NOMO-1 treated with dmso at 0.1 percent for 144 hours (cell line): ENCODE measurements at regions not wholly inside any gene's neighbourhood (a gene's known extent, or its start where the extent isn't known, plus 50 kb on each side); places are given as distances from the start of the nearest gene placed in this dataset.
"Not testable (repeated sequence)": the region's sequence is repeated elsewhere in the genome, so short reads cannot be mapped to it uniquely, and the experiment has no call there.

Source experiments
- DNase-seq: peaks from one replicate; lab custom pipeline; 2025; ENCODE audit not compliant: unreplicated experiment; lab: John Stamatoyannopoulos, UW

DNA sequence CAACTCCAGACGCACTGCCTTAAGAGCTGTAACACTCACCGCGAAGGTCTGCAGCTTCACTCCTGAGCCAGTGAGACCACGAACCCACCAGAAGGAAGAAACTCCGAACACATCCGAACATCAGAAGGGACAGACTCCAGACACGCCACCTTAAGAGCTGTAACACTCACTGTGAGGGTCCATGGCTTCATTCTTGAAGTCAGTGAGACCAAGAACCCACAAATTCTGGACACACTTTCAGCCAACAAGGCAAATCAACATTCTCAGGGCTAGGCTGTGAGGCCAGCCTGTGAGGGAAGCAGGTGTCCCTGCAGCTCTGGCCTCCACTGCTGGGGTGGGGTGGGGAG lies 275.3 kb downstream of the ADGRD1 start:
- DNase-seq: not testable (repeated sequence)

DNA sequence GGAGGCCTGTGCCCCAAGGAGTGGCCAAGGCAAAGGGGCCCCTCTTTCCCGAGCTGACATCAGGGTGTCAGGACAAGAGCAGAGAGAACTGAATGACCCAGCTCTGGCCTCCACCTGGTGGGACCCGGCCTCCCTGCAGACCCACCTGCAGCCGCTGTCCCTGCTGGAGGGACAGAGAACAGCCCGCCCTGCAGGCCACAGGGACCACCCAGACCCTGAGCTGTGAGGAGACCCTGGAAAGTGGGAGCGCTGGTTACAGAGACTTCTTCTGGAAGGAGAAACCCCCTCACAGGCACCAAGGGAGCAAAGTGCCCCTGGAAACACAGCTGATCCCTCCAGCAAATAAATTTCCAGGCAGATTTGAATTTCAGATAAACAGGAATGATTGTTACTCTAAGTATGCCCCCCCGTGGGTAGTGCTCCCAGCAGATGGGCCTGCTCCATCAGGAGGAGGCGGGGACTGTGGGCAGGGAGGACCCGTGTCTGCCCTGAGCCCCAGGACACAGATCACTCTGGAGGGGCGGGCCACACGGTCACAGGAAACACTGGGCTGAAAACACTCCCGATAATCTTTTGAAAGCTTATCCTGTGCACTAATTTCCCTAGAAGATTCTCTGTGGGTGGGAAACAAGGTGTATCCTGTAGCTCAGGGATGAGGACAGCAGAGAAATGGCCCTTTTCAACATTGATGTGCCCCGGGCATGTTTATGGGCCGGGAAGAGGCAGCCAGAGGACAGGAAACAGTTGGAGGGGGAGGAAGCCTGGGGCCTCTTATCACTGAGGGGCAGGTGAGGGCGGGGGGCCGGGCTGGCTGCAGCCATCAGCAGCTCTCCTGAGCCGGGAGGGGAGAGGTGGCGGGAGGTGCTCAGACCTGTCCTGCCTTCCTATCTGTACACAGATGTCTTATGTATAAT lies 276.0 kb downstream of the ADGRD1 start:
- DNase-seq: no peak

DNA sequence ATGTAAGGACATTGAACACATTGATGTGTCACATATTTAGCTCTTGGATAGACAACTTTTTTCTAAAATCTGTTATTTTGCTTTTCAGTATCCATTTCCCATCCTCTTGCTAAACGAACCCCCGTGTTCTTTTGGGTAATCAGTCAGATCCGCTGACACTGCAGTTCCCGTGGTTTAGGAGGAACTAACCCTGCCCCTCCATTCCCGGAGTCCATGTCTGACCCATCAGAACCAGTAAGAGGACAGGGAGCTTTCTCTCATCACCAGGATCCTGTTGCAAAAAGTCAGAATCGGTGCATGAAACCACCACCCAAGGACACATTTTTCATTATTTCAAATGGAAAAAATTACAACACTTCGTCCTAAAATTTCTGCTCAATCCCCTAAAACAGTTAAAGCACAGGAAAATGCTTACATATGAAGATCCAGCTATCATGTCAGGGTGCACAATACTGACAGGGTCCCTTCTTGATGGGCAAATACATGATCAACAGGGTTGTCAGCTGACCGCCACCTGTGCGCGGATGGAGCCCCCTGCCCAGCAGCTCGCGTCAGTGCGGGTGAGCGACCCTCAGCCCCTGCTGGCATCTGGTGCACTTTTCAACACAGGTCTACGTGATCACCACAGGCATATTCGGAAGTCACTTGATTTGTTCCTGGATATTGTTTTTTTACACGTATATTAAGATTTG lies 276.8 kb downstream of the ADGRD1 start:
- DNase-seq: no peak

DNA sequence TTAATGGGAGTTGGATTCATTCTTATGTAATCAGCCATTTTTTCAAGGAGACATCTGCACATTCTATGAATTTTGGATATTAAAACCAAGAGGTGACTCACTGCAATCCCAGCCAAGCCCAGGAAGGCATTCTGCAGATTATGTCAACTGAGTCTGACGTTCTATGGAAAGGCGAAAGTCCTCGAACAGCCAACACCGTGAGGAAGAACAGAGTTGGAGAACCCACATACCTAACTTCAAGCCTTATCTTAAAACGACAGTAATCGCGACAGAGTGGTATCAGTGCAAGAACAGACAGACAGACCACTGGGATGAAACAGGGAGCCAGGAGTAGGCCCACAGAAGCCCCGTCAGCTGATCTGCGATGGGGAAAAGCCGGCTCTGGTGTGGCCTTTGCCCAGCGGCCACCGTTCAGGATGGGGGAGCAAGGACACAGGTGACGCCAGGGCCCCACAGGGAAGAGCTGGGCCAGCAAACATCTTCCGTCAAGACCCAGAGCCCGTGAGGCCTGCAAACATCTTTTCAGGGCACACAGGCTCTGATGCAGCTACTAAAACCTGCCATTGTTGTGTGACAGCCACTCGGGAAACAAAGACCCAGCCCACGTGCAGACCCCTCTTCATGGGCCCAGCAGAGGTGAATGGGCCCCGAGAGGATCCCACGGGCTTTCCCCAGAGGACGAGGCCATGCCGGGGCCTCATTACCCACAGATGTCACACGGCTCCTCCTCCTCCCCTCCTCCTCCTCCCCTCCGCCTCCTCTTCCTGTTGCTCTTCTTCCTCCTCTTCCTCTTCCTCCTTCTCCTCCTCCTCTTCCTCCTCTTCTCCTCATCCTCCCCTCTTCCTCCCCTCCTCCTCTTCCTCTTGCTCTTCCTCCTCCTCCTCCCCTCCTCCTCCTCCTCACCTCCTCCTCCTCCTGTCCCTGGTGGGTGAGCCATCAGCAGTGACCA lies 277.6 kb downstream of the ADGRD1 start:
- no peak for DNase-seq

DNA sequence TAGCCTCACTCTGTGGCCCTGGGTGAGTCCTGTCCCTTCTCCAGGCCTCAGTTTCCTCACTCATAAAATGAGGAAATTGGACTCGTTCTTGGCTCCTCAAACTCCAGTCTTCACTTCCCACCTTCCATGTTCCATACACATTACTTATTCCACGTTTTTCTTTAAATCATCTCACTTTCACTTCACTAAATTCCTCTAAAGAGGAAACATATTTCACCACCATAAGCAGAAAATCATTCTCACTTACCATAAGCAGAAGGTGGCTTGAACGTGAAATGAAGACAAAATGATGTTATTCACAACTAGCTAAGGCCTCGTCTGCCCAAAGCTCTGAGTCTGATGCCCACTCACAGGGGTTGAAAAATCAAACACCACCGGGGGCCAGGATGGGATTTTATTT lies 278.3 kb downstream of the ADGRD1 start:
- no peak for DNase-seq

DNA sequence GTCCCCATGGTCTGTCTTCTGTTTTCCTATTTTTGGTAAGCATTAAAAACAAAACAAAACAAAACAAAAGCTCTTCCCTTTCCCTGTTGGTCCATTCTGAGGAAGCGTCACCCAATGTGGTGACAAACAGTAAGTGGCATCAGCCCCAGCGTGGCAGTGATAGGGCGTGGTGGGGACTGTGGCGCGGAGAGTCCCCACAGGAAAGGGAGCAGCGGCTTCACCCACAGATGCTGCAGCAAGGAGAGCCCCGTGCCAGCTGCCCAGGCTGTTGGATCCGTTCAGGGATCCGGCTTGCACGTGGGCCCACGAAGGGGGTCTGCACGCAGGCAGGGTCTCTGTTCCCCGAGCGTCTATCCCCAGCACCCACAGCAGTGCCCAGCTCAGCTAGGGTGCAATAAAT lies 279.2 kb downstream of the ADGRD1 start:
- DNase-seq: not testable (repeated sequence)

DNA sequence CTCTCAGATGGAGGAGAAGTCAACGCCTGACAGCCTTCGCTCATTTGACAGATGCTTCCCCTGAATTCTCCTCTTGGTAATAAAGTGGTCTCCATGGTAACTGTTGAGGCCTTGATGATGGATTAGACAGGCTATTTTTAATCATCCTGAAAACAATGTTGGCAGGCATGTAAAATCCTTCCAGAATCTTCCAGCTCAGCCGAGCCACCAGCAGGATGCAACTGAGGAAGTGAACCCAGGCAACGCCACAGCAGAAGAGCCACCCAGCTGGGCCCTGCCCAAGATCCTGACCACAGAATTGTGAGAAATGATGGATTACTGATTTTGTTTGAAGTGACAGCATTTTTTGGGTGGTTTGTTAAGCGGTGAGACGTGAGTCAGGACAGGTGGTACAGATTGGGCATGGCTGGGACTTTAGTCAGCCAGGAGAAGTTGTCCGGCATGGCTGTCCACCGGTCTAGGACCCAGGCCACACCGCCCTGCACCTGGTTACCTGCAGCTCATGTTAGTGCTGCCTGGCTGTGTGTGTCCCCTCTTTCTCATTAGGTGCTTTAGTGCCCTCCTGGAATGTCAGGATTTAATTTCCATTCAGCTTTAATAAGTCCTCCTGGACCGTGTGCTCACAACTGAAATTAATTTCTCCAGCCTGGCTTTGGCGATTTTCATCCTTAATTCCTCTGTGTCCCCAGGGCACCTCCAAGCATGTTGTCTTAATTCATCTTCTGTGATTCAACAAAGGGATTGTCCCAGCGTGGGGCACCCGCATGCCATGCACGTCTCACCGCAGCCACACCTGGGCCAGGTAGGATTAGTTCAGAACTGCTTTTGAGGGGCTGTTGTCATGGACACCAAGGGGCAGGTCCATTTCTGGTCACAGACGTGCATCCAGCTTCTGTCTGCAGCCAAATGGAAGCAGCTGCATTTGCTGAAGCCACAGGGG lies 280.4 kb downstream of the ADGRD1 start:
- not testable (repeated sequence) for DNase-seq

DNA sequence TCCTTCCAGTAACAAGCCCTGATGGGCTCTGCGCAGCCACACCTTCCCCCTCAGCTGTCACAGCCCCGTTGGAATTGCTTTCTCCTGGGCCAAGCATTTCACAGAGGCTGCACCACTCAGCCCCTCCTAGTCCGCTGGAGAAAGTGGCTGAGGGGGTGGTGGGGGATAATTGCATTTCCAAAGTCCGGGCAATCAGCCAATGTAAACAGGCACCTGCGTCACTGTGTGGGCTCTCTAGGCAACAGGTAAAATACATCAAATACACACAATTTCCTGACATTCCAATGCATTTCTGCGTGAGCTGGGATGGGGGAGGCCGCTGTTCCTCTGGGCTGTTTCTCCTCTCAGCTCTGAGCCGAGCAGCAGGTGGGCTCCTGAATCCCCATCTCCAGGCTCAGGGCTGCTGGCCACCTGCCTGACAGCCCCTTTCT lies 281.1 kb downstream of the ADGRD1 start:
- DNase-seq: not testable (repeated sequence)

DNA sequence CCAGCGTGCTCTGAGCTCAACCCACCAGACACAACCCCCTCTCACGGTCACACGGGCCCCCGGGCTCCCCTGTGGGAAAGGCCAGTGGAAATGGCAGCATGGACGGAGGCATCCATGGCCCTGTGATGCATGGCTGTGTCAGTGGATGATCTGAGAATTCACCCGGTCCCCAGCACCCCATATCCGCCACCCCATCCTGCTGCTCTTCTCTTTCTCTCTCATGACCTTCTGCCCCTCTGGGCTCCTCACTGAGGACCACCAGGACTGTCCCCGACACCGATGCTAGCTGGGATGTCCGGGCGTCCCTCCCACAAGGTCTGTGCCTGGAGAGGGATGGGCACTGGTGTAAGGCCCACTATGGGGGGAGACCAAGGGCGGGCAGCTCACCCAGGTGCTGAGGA lies 282.2 kb downstream of the ADGRD1 start:
- DNase-seq: no peak

DNA sequence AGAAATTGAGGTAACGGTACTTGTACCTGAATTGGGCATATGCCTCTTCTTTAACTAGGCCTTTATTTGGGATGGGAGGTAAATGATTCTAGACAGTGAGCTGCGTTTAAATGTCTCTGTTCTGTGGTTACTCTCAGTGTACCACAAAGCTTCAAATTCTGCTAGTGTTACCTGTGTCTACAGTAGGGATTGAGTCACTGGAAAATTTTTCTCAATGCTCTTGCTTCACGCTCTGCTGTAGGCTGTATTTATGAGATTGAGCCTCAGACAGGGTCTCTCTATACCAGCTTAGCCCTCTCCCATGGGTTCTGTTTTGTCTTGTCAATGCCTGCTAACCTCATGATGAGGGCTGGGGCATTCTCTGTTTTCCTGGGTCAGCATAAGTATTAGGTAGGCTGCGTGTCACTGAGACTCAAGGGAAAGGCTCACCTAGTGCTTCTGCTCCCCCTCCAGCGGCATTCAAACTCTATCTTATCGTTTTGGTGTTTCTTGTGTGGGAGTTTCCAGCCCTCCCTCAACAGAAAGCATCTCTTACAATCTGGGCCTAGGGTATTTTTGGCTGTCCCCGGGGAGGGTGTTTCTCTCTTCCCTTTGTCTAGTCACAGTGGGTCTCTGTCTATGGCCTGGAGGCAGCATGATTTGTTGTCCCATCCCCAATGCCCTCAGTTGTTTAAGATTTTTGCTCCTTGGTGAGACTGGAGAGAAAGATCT lies 285.8 kb downstream of the ADGRD1 start:
- no peak for DNase-seq

DNA sequence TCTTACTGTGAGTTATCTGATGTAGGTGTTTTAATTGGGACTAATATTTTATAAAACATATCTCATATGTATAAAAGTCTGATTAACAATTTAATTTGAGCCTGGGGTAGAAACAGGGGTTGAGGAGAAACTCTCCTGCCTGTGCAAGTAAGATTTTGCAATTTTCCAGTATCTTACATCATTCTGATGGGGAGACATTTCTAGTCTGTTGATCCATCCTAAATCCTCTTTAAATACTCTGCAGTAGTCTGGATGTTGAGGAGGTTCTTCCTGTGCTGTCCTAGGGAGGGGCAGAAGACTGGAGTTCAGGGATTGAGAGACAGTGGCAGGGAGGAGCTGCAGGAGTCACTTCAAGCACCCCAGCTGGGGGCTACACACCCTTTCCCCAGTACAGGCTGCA lies 287.8 kb downstream of the ADGRD1 start:
- DNase-seq: no peak

DNA sequence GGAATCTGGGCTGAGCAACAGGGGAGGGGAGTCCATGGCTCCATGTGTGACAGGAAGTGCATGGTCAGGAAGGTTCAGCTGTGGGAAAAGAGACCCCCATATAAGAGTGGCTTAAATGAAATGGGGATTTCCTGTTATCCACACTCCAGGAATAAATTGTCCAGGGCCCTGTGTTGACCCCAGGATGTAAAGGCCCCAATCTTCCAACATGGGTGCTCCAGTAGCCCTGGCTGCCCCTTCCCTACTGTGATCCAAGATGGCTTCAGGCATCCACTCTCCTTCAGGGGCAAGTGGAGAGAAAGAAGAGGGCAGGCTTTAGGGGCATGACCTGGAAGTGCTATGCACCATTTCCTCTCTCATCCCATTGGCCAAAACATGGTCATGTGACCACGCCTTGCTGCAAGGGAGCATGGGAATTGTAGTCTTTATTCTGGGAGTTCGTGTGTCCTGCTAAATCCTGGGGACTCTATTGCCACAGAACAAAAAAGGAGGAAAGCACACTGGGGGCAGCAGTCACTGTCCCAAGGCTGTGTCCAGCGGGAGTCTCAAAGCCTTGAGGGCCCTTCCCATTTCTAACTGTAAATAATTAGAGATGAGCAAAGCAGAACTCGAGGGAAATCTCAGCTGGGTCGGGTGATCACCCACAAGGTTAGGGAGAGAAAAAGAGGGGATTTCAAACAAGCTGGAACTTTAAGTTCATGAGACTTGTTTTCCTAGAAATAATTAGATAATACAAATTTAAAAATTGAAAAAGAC lies 289.2 kb downstream of the ADGRD1 start:
- DNase-seq: no peak

DNA sequence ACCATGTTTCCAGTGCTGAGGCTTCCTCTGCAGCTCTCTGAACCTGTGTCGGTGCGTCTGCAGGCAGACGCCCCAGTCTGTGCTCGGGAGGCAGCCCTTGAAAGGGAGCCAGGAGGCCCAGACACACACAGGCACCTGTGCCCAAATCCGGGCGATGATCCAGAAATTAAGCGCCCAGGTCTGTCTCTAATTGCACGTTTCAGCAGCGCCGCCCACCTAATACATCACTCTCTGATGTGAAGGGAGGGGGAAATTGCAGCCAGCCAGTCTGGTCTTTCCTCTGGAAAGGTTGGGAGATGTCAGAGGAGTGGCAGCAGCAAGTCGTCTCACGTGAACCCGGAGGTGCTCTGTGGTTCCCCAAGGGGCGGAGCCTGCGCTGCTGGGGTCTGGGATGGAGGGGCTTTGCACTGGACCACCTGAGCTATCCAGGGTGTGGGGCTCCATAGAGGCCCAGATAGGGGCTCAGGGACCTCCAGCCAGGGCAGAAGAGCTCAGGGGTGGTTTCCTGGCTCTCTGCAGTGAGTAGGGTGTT lies 290.5 kb downstream of the ADGRD1 start:
- DNase-seq: not testable (repeated sequence)

DNA sequence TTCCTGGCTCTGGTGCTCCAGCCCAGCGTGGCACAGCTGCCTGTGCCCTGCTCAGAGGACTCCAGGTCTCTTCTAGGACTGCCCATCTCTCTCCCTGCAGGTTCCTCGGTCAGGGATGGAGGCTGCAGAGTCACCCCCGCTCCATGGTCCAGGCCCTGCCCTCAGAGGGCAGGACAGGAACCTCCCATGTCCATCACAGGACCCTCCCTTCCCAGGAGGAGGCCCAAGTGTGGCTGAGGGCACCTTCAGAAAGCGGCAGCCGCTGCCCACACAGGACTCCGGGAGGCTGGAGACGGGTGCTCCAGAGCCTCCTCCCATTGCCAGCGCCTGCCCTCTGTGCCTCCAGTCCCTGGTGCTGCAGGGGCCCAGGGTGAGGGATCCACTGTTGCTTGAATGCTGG lies 291.5 kb downstream of the ADGRD1 start:
- DNase-seq: not testable (repeated sequence)

DNA sequence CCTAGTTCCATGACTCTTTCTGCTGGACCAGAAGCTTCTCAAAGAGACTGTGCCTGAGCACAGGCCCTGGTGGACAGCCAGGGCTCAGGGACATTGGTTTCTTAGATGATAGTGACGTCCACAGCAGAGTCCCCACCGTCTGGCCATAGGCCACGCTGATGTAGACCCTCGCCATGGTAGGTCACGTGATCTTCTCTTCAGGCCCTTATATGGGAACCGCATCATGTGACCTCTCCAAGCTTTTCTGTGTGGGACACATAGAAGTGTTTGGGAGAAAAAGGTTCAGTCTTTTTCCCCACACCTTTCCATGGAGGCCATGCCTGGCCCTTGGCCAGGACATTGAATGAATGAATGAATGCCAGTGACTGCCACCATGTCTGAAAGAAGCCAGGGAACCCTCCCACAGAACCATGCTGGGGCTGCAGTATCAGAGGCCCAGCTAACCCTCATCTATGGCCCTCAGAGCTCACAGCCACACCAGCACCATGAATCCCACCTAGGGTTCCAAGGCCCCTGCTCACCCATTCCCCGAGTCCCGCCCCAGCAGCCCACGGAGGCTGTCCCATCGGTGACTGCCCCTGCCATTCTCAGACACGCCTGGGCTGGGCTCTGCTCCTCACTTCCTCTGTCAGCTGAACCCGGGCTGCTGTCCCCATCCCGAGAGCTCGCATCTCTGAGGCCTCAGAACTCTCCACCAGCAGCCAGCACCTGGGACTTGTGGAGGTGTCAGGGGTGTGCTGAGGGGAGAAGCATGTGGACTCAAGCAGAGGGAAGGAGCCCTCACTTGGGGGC lies 292.1 kb downstream of the ADGRD1 start:
- DNase-seq: no peak

DNA sequence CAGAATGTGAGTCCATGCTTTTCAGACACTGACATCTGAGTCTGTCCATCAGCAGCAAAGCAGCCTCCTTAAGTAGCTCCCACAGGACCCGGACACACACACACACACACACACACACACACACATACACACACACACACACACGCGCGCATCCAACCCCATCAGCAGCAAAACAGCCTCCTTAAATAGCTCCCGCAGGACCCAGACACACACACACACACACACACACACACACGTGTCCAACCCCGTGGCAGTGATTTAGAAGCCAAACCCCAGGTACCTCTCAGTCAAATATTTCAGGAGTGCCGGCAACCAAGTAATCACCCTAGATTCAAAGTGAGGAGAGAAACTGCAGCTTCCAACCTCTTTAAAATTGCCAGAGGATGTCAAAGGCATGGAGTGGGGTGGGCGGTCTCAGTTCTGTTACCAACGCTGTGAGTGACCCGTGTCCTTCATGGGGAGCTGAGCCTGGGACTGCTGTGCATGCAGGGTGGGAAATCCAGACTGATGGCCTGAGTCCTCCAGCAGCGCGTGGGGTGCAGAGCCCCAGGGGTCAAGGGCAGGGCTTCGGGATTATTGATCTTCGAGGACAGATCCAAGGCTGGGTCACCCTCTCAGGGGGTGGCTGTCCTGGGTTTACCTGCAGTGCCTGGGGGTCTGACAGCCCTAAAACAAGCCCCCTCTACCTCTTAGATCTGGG lies 293.5 kb downstream of the ADGRD1 start:
- not testable (repeated sequence) for DNase-seq

DNA sequence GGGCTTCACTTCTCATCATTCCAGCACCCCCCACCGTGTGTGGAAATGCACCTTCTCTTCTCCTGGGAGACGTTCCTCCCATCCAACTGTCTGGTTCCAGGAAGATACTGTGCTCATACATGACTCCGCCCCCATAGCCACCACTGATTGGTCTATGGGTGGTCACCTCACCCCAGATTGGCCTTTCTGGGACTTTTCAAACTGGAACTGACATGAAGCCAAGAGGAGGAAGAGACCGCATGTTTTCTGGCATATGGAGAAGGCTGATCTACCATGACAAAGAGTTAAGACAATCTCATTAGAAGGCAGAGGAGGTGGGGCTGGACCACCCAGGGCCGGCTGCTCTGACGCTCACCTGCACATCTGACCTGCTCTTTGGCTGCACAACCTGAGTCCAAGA lies 294.2 kb downstream of the ADGRD1 start:
- not testable (repeated sequence) for DNase-seq
